Heart left ventricle (tissue), 16 donors: ENCODE measurements at regions not wholly inside any gene's neighbourhood (a gene's known extent, or its start where the extent isn't known, plus 50 kb on each side); places are given as distances from the start of the nearest gene placed in this dataset.

Experiments
- ATAC-seq, 4 donors: fragments of 200-7000 bp; cut with Tn5 transposase; one replicate each; pipeline ENCODE4 v1.9.1; 2020 to 2022; ENCODE audit warnings: moderate library complexity in 4 of 4, mild to moderate bottlenecking in 3 of 4, moderate number of reproducible peaks in 1 of 4
- DNase-seq, 5 donors: peaks; one replicate each; pipeline ENCODE4 v3.0.0-alpha.2; 2020
- H3K27ac ChIP-seq, 12 donors: fragments of 200-600 bp; sonication (generic) in 4 of 12; one replicate each; pipeline versions ENCODE4 v1.5.0 to v1.8.0; 2016 to 2022; ENCODE audit warnings: mild to moderate bottlenecking in 2 of 12
- H3K27me3 ChIP-seq, 9 donors: fragments of 200-600 bp; sonication (generic) in 2 of 9; one replicate each; pipeline versions ENCODE4 v1.5.1 to v1.8.0; 2016 to 2022; ENCODE audit warnings: mild to moderate bottlenecking in 3 of 9
- H3K36me3 ChIP-seq, 9 donors: fragments of 200-600 bp; sonication (generic) in 2 of 9; one replicate each; pipeline versions ENCODE4 v1.5.0 to v1.8.0; 2018 to 2022; ENCODE audit warnings: mild to moderate bottlenecking in 2 of 9
- H3K4me1 ChIP-seq, 12 donors: fragments of 200-600 bp; sonication (generic) in 4 of 12; one replicate each; pipeline versions ENCODE4 v1.5.0 to v1.8.0; 2016 to 2022; ENCODE audit warnings: mild to moderate bottlenecking in 3 of 12
- H3K4me3 ChIP-seq, 12 donors: fragments of 200-600 bp; sonication (generic) in 4 of 12; one replicate each; pipeline versions ENCODE4 v1.5.0 to v1.8.0; 2017 to 2022; ENCODE audit warnings: mild to moderate bottlenecking in 9 of 12, moderate library complexity in 4 of 12
- H3K9me3 ChIP-seq, 12 donors: fragments of 200-600 bp; sonication (generic) in 4 of 12; one replicate each; pipeline versions ENCODE4 v1.5.0 to v1.8.0; 2016 to 2022; ENCODE audit warnings: mild to moderate bottlenecking in 1 of 12
- POLR2A ChIP-seq, 2 donors: fragments of 450-650 bp; IDR thresholded peaks; one replicate each; pipeline ENCODE4 v1.6.1; 2017; ENCODE audit warnings: antibody characterized with exemption in 2 of 2, mild to moderate bottlenecking in 2 of 2, moderate library complexity in 2 of 2
- WGBS, 4 donors: extraction: QIAGEN DNeasy Blood & Tissue Kit in 2 of 4; methylation state at CpG; one replicate each; pipeline versions ENCODE4 v1.1.5 to v1.1.7; 2013 to 2018; 5-methylcytosine and 5-hydroxymethylcytosine counted together
- intact Hi-C, 10 donors: fragments of 100-400 bp; cut with DNase I; formaldehyde crosslinking; loops; one replicate each; pipeline versions ENCODE4 v1.11.1 to v1.14.2; 2022
- TF ChIP-seq, protein P1 (sequence below), 12 donors: fragments of 200-600 bp; sonication (generic) in 4 of 12; IDR thresholded peaks; one replicate each; pipeline versions ENCODE4 v1.5.0 to v1.8.0; 2018 to 2022; ENCODE audit warnings: antibody characterized with exemption in 12 of 12, mild to moderate bottlenecking in 5 of 12
- donor health status: ischemic (EF 13 %, LVEDD 7.1; RV severe dilation, severe dysfunction).
- donor health status: healthy with polysubstance abuse.
- donor health status: DM: no; HTN: yes; CAD: no.
- donor health status: DM: no; HTN: no; CAD: no.
- donor health status: ischemic (EF 25% LVEDD 6.9; RV normal size, moderate dysfunction).
- donor health status: ischemic (EF 25% LVEDD 5.7; RV mildly dilated, moderate dysfunction).
- donor health status: healthy.
- donor health status: DM: yes; HTN: yes; CAD: no.
- donor health status: ischemic (EF 35%, LVEDD 5.7; RV mildly dilated, moderate dysfunction).
- donor health status: nonischemic (EF 11% LVEDD 7.7; RV severe dilation, severe dysfunction).
- donor health status: DM: yes; HTN: yes; CAD: no.
- donor health status: PGD.
- donor health status: ischemic (EF 29% LVEDD 5.4; RV normal size, mild dysfunction).
- donor health status: nonischemic (EF 23%, LVEDD 6.1; RV moderate dilation, normal function).

DNA sequence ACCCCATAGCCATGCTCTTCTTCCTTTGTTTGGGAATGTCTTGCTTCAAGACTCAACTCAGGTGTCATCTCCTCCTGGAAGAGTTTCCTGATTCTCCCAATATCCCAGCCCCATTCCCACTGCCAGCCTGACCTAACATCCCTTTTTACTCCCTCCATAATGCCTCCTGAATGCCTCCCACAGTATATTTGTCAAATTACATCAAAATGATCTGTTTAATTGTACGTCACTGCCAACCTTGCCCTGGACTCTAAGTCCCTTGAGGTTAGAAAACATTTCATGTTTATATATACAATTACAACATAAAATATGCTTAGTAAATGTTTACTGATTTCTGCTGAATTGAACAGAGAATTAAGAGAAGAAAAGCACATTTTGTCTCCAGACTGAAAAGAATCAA lies 301.6 kb upstream of the PDE4D start:
- no peak overlapping the region for H3K27ac ChIP-seq
- intact Hi-C loops: no loop called here
- peaks cover 0 to 4% (median 0%) of the 10 kb centered on the region in 12 donors for H3K9me3 ChIP-seq
- H3K4me1 ChIP-seq: peaks cover 0 to 5% (median 0%) of the 10 kb centered on the region in 12 donors
- 79 to 96% (median 93%) methylated on average over 1 of the region's 1 CpG for WGBS, 4 donors
- no peaks in the 10 kb centered on the region for H3K36me3 ChIP-seq
- no peaks in the 10 kb centered on the region for H3K27me3 ChIP-seq
- no peak for ATAC-seq
- DNase-seq: no peak
- no peak overlapping the region for H3K4me3 ChIP-seq
- TF ChIP-seq, protein P1, sequence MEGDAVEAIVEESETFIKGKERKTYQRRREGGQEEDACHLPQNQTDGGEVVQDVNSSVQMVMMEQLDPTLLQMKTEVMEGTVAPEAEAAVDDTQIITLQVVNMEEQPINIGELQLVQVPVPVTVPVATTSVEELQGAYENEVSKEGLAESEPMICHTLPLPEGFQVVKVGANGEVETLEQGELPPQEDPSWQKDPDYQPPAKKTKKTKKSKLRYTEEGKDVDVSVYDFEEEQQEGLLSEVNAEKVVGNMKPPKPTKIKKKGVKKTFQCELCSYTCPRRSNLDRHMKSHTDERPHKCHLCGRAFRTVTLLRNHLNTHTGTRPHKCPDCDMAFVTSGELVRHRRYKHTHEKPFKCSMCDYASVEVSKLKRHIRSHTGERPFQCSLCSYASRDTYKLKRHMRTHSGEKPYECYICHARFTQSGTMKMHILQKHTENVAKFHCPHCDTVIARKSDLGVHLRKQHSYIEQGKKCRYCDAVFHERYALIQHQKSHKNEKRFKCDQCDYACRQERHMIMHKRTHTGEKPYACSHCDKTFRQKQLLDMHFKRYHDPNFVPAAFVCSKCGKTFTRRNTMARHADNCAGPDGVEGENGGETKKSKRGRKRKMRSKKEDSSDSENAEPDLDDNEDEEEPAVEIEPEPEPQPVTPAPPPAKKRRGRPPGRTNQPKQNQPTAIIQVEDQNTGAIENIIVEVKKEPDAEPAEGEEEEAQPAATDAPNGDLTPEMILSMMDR (IDR thresholded peaks at IDR 0.05): no peak
- TF ChIP-seq POLR2A (IDR thresholded peaks at IDR 0.05): no peak

DNA sequence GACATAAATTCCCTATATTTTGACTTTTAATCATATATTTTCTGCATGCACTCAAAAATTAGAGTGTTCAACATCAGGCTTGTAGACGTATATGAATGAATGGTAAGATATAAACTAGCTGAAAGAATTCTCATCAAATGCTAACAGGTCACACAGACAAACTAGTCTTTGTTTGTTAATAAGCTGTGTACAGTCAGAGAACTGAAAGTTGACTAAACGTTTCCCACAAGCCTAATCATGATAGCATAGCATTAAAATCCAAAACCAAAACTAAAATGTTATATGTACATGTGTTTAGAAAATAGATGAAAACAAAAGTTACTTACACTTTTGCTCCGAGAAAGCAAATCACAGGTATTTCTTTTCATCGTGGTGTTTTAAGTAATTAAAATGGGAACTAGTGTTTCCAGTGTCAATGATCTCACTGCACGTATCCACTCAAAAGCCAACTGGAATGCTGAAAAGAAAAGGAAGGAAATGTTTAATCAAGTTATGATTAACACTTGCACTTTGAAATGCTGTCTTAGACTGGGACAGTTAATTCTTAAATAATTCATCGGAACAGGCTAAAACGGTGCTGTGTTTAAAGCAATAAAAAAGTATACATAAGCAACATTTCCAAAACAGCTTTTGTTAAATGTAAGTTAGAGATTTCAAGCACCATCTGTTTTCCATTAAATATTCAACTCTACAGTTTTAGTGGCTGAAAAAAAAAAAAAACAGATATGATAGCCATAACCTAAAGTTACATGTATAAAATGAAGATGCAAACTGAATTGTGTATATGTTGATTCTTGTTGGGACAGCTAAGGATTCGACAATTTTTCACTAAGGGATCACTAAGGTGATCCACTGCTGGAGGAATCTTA lies 291.9 kb upstream of the PDE4D start:
- intact Hi-C loops: no loop called here
- no peaks in the 10 kb centered on the region for H3K4me1 ChIP-seq
- peaks cover 0 to 6% (median 0%) of the 10 kb centered on the region in 12 donors for H3K9me3 ChIP-seq
- no peaks in the 10 kb centered on the region for H3K36me3 ChIP-seq
- ATAC-seq: no peak
- H3K27me3 ChIP-seq: no peaks in the 10 kb centered on the region
- H3K4me3 ChIP-seq: no peak overlapping the region
- WGBS, 4 donors: 51 to 65% (median 60%) methylated on average over 8 of the region's 8 CpGs
- no peak for DNase-seq
- H3K27ac ChIP-seq: no peak overlapping the region
- TF ChIP-seq POLR2A (IDR thresholded peaks at IDR 0.05): no peak
- TF ChIP-seq, protein P1 (IDR thresholded peaks at IDR 0.05): no peak

DNA sequence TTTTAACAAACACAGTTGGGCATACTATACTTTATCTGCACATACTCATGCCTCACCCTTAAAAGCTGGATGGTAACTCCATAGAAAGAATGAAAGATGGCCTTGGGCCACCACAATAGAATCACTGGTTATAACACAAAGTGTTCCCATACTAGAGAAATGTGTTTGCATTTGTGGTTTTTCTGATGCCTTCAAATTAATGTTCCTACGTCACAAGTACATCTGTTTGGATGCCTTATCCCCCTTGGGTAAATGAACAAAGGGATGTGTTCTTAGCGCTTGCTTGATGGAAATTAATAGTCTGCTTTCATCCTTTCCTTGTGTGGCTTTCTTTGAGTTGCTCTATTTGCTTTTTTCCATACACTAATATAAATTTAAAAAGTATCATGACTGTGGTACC lies 291.1 kb upstream of the PDE4D start:
- ATAC-seq: no peak
- no peak for TF ChIP-seq POLR2A (IDR thresholded peaks at IDR 0.05)
- TF ChIP-seq, protein P1 (IDR thresholded peaks at IDR 0.05): no peak
- Histone ChIP-seq H3K4me1 (no peaks in the 10 kb centered on the region), H3K27me3 (no peaks in the 10 kb centered on the region), H3K27ac (no peak overlapping the region), H3K4me3 (no peak overlapping the region), H3K9me3 (peaks cover 0 to 6% (median 0%) of the 10 kb centered on the region in 12 donors), H3K36me3 (no peaks in the 10 kb centered on the region)
- intact Hi-C loops: no loop called here
- WGBS, 4 donors: 80 to 88% (median 86%) methylated on average over 2 of the region's 2 CpGs
- DNase-seq: no peak

DNA sequence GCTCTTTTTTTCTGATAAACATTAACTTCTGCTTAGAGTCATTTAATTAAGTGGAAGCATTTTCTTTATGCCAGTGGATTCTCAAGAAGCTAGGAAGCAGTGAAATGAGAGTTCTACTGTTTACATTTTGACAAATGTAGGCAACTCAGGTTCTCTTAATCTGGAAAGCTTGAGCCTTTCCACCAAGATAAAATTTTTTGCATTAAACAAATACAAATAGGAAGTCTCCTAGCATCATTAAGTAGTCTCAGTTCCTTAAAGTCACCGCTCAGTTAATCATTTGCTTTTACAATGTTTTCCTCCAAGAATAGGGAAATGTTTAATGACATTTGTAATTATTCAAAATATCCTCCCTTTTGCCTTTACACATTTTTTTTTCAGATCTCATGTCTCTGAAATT lies 290.4 kb upstream of the PDE4D start:
- H3K36me3 ChIP-seq: no peaks in the 10 kb centered on the region
- no peak for DNase-seq
- WGBS, 4 donors: 78 to 94% (median 88%) methylated on average over 1 of the region's 1 CpG
- no peak overlapping the region for H3K27ac ChIP-seq
- H3K4me1 ChIP-seq: no peaks in the 10 kb centered on the region
- H3K27me3 ChIP-seq: no peaks in the 10 kb centered on the region
- intact Hi-C loops: no loop called here
- peaks cover 0 to 6% (median 0%) of the 10 kb centered on the region in 12 donors for H3K9me3 ChIP-seq
- no peak overlapping the region for H3K4me3 ChIP-seq
- ATAC-seq: no peak
- TF ChIP-seq, protein P1 (IDR thresholded peaks at IDR 0.05): no peak
- no peak for TF ChIP-seq POLR2A (IDR thresholded peaks at IDR 0.05)
